ENCODE measurements at regions not wholly inside any gene's neighbourhood (a gene's known extent, or its start where the extent isn't known, plus 50 kb on each side); places are given as distances from the start of the nearest gene placed in this dataset.
"Not testable (repeated sequence)": the region's sequence is repeated elsewhere in the genome, so short reads cannot be mapped to it uniquely, and the experiment has no call there.

GRCh38 chrX:122910697-122911096 lies 273.4 kb upstream of the GRIA3 start:
- Mint-ChIP-seq H3K4me3 (no peak overlapping the region), H3K27me3 (no peaks in the 10 kb centered on the region), H3K27ac (peak overlapping the region in 1 of 6 donors; percentile 21), H3K9me3 (peaks cover 3 to 35% (median 17%) of the 10 kb centered on the region in 7 donors), H3K4me1 (no peaks in the 10 kb centered on the region), H3K36me3 (no peaks in the 10 kb centered on the region)
- DNase-seq (no peak), ATAC-seq (ENCODE audit: low read depth in 2 of 2) (no peak)

GRCh38 chrX:122913134-122913533 lies 270.9 kb upstream of the GRIA3 start:
- Mint-ChIP-seq H3K4me3 (no peak overlapping the region), H3K36me3 (no peaks in the 10 kb centered on the region), H3K27ac (no peak overlapping the region), H3K4me1 (no peaks in the 10 kb centered on the region), H3K9me3 (peaks cover 3 to 30% (median 17%) of the 10 kb centered on the region in 7 donors), H3K27me3 (no peaks in the 10 kb centered on the region)
- no peak for ATAC-seq (ENCODE audit: low read depth in 2 of 2)
- no peak for DNase-seq

- Mint-ChIP-seq H3K27me3 (no peaks in the 10 kb centered on the region), H3K36me3 (no peaks in the 10 kb centered on the region), H3K4me3 (no peak overlapping the region), H3K9me3 (peaks cover 2 to 30% (median 19%) of the 10 kb centered on the region in 7 donors), H3K4me1 (no peaks in the 10 kb centered on the region), H3K27ac (no peak overlapping the region)
- DNase-seq (no peak), ATAC-seq (ENCODE audit: low read depth in 2 of 2) (no peak)
Observed at GRCh38 chrX:122913764-122914163, 270.3 kb upstream of the GRIA3 start.

DNA sequence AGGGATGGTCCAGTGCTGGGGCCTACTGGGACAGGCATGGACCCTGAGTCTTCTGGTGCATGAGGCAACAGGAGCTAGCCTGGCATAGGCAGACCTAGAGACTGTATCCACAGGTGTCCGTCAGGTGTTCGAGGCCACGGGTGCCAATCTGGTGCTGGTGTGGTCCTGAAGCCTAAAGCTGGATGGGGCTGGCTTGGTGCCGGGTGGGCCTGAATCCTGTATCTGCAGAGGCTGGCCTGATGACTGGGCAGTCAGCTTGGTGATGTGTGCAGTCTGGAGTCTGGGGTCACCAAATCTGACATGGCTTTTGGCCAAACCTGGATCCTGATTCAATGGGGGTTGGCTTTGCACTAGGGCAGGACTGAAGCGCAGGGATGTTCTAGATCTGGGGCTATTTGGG lies 269.8 kb upstream of the GRIA3 start:
- no peaks in the 10 kb centered on the region for H3K27me3 Mint-ChIP-seq
- H3K4me3 Mint-ChIP-seq, result no peak overlapping the region
- DNase-seq (no peak), ATAC-seq (ENCODE audit: low read depth in 2 of 2) (no peak)
- H3K27ac Mint-ChIP-seq, result no peak overlapping the region
- no peaks in the 10 kb centered on the region for H3K4me1 Mint-ChIP-seq
- peaks cover 0 to 26% (median 19%) of the 10 kb centered on the region in 7 donors for H3K9me3 Mint-ChIP-seq
- no peaks in the 10 kb centered on the region for H3K36me3 Mint-ChIP-seq

- DNase-seq (no peak), ATAC-seq (ENCODE audit: low read depth in 2 of 2) (no peak)
- no peaks in the 10 kb centered on the region for H3K36me3 Mint-ChIP-seq
- no peaks in the 10 kb centered on the region for H3K4me1 Mint-ChIP-seq
- peaks cover 0 to 9% (median 0%) of the 10 kb centered on the region in 7 donors for H3K9me3 Mint-ChIP-seq
- no peaks in the 10 kb centered on the region for H3K27me3 Mint-ChIP-seq
- no peak overlapping the region for H3K4me3 Mint-ChIP-seq
- no peak overlapping the region for H3K27ac Mint-ChIP-seq
Observed at GRCh38 chrX:122934131-122934530, 249.9 kb upstream of the GRIA3 start.

DNA sequence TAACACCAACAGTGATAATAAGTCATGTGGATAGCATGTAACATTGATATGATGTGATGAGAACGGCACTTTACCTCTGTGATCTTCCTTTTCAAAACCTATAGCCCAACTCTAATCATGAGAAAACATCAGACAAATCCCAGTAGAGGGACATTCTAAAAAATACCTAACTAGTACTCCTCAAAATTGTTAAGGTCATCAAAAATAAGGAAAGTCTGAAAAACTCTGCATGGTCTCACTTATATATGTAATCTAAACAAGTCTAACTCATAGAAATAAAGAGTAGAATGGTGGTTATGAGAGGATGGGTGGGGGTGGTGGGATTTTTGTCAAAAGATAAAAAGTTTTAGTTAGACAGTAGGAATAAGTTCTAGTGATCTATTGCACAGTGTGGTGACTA lies 243.9 kb upstream of the GRIA3 start:
- no peaks in the 10 kb centered on the region for H3K4me1 Mint-ChIP-seq
- H3K27ac Mint-ChIP-seq, result no peak overlapping the region
- H3K27me3 Mint-ChIP-seq, result no peaks in the 10 kb centered on the region
- peaks cover 0 to 9% (median 2%) of the 10 kb centered on the region in 7 donors for H3K9me3 Mint-ChIP-seq
- no peaks in the 10 kb centered on the region for H3K36me3 Mint-ChIP-seq
- DNase-seq, result no peak
- no peak for ATAC-seq (ENCODE audit: low read depth in 2 of 2)
- no peak overlapping the region for H3K4me3 Mint-ChIP-seq

- Mint-ChIP-seq H3K36me3 (no peaks in the 10 kb centered on the region), H3K9me3 (peaks cover 0 to 11% (median 2%) of the 10 kb centered on the region in 7 donors), H3K27me3 (no peaks in the 10 kb centered on the region), H3K27ac (no peak overlapping the region), H3K4me3 (no peak overlapping the region), H3K4me1 (no peaks in the 10 kb centered on the region)
- ATAC-seq (ENCODE audit: low read depth in 2 of 2) (no peak), DNase-seq (no peak)
Observed at GRCh38 chrX:122941806-122942205, 242.3 kb upstream of the GRIA3 start.

DNA sequence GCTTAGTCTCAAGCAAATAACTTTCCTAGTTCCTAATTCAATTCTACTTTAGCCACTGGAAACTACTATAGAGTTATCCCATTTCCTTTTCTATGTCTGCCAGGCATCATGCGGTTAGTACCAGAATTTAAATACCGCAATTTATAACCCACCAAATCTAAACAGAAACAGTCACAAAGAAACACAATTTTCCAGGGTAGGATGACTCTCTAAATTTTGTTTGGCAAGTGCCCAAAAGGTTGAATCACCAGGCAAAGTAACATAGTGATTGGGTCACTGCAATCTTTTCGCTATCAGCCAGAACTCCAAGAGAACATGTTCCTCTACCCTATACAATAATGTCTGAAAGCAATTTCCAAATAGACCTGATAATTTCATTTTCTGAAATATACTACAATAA lies 240.2 kb upstream of the GRIA3 start:
- Mint-ChIP-seq H3K27ac (no peak overlapping the region), H3K9me3 (peaks cover 0 to 12% (median 2%) of the 10 kb centered on the region in 7 donors), H3K27me3 (no peaks in the 10 kb centered on the region), H3K36me3 (no peaks in the 10 kb centered on the region), H3K4me3 (no peak overlapping the region), H3K4me1 (no peaks in the 10 kb centered on the region)
- DNase-seq (no peak), ATAC-seq (ENCODE audit: low read depth in 2 of 2) (no peak)

- no peak overlapping the region for H3K4me3 Mint-ChIP-seq
- H3K27me3 Mint-ChIP-seq, result no peaks in the 10 kb centered on the region
- no peak for ATAC-seq (ENCODE audit: low read depth in 2 of 2)
- no peak overlapping the region for H3K27ac Mint-ChIP-seq
- H3K36me3 Mint-ChIP-seq, result no peaks in the 10 kb centered on the region
- H3K9me3 Mint-ChIP-seq, result peaks cover 0 to 12% (median 2%) of the 10 kb centered on the region in 7 donors
- DNase-seq, result no peak
- H3K4me1 Mint-ChIP-seq, result no peaks in the 10 kb centered on the region
Observed at GRCh38 chrX:122945328-122945727, 238.8 kb upstream of the GRIA3 start.

DNA sequence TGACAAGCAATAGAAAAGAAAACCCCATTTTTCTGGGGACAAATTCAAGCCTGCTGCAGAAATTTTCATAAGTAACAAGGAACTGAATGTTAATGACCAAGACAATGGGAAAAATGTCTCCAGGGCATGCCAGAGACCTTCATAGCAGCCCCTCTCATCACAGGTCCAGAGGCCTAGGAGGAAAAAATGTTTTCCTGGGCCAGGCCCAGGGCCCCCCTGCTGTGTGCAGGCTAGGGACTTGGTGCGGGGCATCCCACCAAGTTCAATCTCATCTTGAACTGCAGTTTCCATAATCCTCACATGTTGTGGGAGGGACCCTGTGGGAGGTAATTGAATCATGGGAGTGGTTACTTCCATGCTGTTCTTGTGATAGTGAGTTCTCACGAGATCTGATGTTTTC lies 211.5 kb upstream of the GRIA3 start:
- Mint-ChIP-seq H3K36me3 (no peaks in the 10 kb centered on the region), H3K27ac (no peak overlapping the region), H3K27me3 (no peaks in the 10 kb centered on the region), H3K4me1 (no peaks in the 10 kb centered on the region), H3K9me3 (peaks cover 0 to 18% (median 4%) of the 10 kb centered on the region in 7 donors), H3K4me3 (no peak overlapping the region)
- no peak for ATAC-seq (ENCODE audit: low read depth in 2 of 2)
- no peak for DNase-seq

- Mint-ChIP-seq H3K36me3 (no peaks in the 10 kb centered on the region), H3K27me3 (no peaks in the 10 kb centered on the region), H3K4me3 (no peak overlapping the region), H3K9me3 (peaks cover 0 to 14% (median 5%) of the 10 kb centered on the region in 7 donors), H3K27ac (no peak overlapping the region), H3K4me1 (no peaks in the 10 kb centered on the region)
- DNase-seq (no peak), ATAC-seq (ENCODE audit: low read depth in 2 of 2) (no peak)
Observed at GRCh38 chrX:122982521-122982920, 201.6 kb upstream of the GRIA3 start.

DNA sequence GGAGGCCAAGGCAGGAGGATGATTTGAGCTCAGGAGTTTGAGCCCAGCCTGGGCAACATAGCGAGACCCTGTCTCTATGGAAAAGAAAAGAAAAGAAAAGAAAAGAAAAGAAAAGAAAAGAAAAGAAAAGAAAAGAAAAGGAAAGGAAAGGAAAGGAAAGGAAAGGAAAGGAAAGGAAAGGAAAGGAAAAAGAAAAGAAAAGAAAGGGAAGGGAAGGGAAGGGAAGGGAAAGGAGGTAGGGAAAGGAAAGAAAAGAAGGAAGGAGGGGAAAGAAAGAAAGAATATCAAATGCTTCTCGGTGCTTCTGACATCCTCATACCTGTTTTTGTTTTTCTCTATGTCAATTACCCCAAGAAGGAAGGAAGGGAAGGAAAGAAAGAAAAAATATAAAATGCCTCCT lies 181.2 kb upstream of the GRIA3 start:
- not testable (repeated sequence) for H3K4me3 Mint-ChIP-seq; ATAC-seq (ENCODE audit: low read depth in 2 of 2); H3K36me3 Mint-ChIP-seq; DNase-seq; H3K4me1 Mint-ChIP-seq; H3K27me3 Mint-ChIP-seq; H3K27ac Mint-ChIP-seq
- peaks cover 0 to 11% (median 7%) of the 10 kb centered on the region in 7 donors for H3K9me3 Mint-ChIP-seq

DNA sequence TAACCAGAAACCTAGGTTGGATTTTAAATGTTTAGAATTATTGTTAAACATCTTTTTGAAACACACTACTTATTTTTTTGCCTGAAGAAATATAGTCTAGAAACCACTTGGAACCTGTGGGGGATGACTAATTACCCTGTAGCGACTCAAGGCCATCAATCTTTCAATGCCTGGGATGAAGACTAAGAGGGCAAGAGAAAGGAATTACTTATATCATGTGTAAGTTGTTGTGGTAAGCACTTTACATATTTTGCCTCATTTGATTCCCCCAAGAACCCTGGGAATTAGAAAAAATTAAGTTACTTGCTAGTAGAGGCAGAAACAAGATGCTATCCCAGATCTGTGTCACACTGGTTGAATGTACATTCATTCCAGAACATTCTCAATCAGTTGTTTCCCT lies 170.9 kb upstream of the GRIA3 start:
- no peak overlapping the region for H3K27ac Mint-ChIP-seq
- no peaks in the 10 kb centered on the region for H3K4me1 Mint-ChIP-seq
- peaks cover 2 to 15% (median 9%) of the 10 kb centered on the region in 7 donors for H3K9me3 Mint-ChIP-seq
- H3K27me3 Mint-ChIP-seq, result no peaks in the 10 kb centered on the region
- H3K36me3 Mint-ChIP-seq, result peaks cover 0 to 9% of the 10 kb centered on the region in 2 donors
- H3K4me3 Mint-ChIP-seq, result no peak overlapping the region
- DNase-seq (no peak), ATAC-seq (ENCODE audit: low read depth in 2 of 2) (no peak)

- H3K36me3 Mint-ChIP-seq, result no peaks in the 10 kb centered on the region
- no peak overlapping the region for H3K4me3 Mint-ChIP-seq
- no peak for ATAC-seq (ENCODE audit: low read depth in 2 of 2)
- peaks cover 0 to 9% (median 4%) of the 10 kb centered on the region in 7 donors for H3K9me3 Mint-ChIP-seq
- H3K27ac Mint-ChIP-seq, result no peak overlapping the region
- H3K27me3 Mint-ChIP-seq, result no peaks in the 10 kb centered on the region
- no peaks in the 10 kb centered on the region for H3K4me1 Mint-ChIP-seq
- no peak for DNase-seq
Observed at GRCh38 chrX:123036401-123036800, 147.7 kb upstream of the GRIA3 start.

GRCh38 chrX:123049071-123049625 lies 134.9 kb upstream of the GRIA3 start:
- ATAC-seq (ENCODE audit: low read depth in 2 of 2) (no peak), DNase-seq (no peak)
- no peaks in the 10 kb centered on the region for H3K36me3 Mint-ChIP-seq
- H3K9me3 Mint-ChIP-seq, result peaks cover 0 to 7% (median 4%) of the 10 kb centered on the region in 7 donors
- H3K4me1 Mint-ChIP-seq, result no peaks in the 10 kb centered on the region
- H3K4me3 Mint-ChIP-seq, result no peak overlapping the region
- H3K27ac Mint-ChIP-seq, result no peak overlapping the region
- H3K27me3 Mint-ChIP-seq, result no peaks in the 10 kb centered on the region

Measured in naive B cell (primary cell).